HG02981 (cell line): ENCODE measurements at regions not wholly inside any gene's neighbourhood (a gene's known extent, or its start where the extent isn't known, plus 50 kb on each side); places are given as distances from the start of the nearest gene placed in this dataset.

Experiments
- ATAC-seq: cut with Tn5 transposase; IDR thresholded peaks from one replicate; pipeline ENCODE4 v1.9.1; 2021; ENCODE audit warnings: mild to moderate bottlenecking, moderate library complexity; ENCODE audit not compliant: unreplicated experiment

- ATAC-seq: no peak
Observed at GRCh38 chr11:10622108-10622507, 53.6 kb upstream of the LYVE1 start.

- no peak for ATAC-seq
Observed at GRCh38 chr11:10619131-10619680, 50.7 kb upstream of the LYVE1 start.

GRCh38 chr11:10618490-10618889 lies 50.0 kb upstream of the LYVE1 start:
- no peak for ATAC-seq
